ENCODE measurements at regions not wholly inside any gene's neighbourhood (a gene's known extent, or its start where the extent isn't known, plus 50 kb on each side); places are given as distances from the start of the nearest gene placed in this dataset.
"Not testable (repeated sequence)": the region's sequence is repeated elsewhere in the genome, so short reads cannot be mapped to it uniquely, and the experiment has no call there.

DNA sequence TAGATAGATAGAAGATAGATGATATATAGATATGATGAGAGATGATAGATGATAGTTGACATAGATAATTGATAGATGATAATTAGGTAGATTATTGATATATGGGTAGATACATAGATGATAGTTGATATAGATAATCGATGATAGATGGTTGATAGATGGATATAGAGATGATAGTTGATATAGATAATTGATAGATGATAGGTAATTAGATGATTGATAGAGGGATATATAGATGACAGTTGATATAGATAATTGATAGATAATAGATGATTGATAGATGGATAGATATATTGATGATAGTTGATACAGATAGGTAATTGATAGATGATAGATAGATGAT lies 72.3 kb downstream of the PRR15 start:
- ATAC-seq (ENCODE audit: low FRiP score in 2 of 2): no peak
- H3K27ac ChIP-seq: no peak overlapping the region
- TF ChIP-seq, protein P1, sequence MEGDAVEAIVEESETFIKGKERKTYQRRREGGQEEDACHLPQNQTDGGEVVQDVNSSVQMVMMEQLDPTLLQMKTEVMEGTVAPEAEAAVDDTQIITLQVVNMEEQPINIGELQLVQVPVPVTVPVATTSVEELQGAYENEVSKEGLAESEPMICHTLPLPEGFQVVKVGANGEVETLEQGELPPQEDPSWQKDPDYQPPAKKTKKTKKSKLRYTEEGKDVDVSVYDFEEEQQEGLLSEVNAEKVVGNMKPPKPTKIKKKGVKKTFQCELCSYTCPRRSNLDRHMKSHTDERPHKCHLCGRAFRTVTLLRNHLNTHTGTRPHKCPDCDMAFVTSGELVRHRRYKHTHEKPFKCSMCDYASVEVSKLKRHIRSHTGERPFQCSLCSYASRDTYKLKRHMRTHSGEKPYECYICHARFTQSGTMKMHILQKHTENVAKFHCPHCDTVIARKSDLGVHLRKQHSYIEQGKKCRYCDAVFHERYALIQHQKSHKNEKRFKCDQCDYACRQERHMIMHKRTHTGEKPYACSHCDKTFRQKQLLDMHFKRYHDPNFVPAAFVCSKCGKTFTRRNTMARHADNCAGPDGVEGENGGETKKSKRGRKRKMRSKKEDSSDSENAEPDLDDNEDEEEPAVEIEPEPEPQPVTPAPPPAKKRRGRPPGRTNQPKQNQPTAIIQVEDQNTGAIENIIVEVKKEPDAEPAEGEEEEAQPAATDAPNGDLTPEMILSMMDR (IDR thresholded peaks at IDR 0.05): no peak
- no peak for TF ChIP-seq POLR2AphosphoS5 (IDR thresholded peaks at IDR 0.05)
- no peak for TF ChIP-seq EP300 (IDR thresholded peaks at IDR 0.05)
- TF ChIP-seq POLR2A (IDR thresholded peaks at IDR 0.05): no peak
- no peak for DNase-seq
- no peak overlapping the region for H3K4me3 ChIP-seq
- no peaks in the 10 kb centered on the region for H3K27me3 ChIP-seq
- no peaks in the 10 kb centered on the region for H3K4me1 ChIP-seq
- no peaks in the 10 kb centered on the region for H3K36me3 ChIP-seq
- WGBS, 2 donors: 79 to 82% methylated on average over 1 of the region's 1 CpG
- no peaks in the 10 kb centered on the region for H3K9me3 ChIP-seq

DNA sequence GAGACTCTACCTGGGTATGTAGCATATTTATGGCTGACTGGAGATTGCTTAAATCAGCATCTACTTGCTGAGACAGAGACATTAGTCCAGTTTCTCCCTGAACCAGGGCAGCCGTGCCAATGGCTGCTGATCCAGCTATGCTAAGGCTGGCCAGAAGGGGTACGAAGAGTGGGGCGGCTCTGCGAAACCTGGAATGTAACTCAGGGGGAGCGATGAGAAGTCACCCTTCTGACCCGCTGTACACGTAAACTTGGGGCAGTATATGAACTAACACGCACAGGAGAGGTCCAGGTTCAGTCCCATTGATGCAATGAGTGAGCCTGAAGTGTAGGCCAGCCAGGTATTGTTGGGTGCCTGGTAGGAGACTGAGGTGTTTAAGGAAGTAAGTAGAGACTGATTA lies 73.7 kb downstream of the PRR15 start:
- H3K9me3 ChIP-seq: no peaks in the 10 kb centered on the region
- no peaks in the 10 kb centered on the region for H3K27me3 ChIP-seq
- no peak overlapping the region for H3K27ac ChIP-seq
- TF ChIP-seq POLR2A (IDR thresholded peaks at IDR 0.05) (no peak), EP300 (IDR thresholded peaks at IDR 0.05) (no peak), POLR2AphosphoS5 (IDR thresholded peaks at IDR 0.05) (no peak)
- TF ChIP-seq, protein P1 (IDR thresholded peaks at IDR 0.05): no peak
- DNase-seq (no peak), ATAC-seq (ENCODE audit: low FRiP score in 2 of 2) (no peak)
- no peaks in the 10 kb centered on the region for H3K36me3 ChIP-seq
- no peaks in the 10 kb centered on the region for H3K4me1 ChIP-seq
- 96 to 98% methylated on average over 8 of the region's 8 CpGs for WGBS, 2 donors
- H3K4me3 ChIP-seq: no peak overlapping the region

DNA sequence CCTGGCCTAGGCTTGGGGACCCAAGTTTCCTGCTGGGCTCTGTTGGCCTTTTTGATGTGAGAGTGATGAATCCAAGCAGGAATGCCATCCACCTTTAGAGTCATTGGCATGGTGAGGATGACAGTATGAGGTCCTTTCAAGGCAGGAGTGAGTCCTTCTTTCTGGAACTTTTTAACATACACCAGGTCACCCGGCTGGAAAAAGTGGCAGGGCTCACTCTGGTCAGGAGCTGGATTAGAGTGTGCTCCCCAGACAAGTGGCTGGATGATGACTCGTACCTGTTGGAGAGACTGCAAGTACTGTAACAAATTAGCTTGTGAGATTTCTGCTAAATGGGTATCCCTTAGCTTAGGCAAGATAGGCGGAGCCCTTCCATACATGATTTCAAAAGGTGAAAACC lies 75.2 kb downstream of the PRR15 start:
- not testable (repeated sequence) for H3K9me3 ChIP-seq; H3K4me3 ChIP-seq; H3K4me1 ChIP-seq; H3K27ac ChIP-seq; H3K36me3 ChIP-seq; ATAC-seq (ENCODE audit: low FRiP score in 2 of 2); DNase-seq; H3K27me3 ChIP-seq
- 87 to 92% methylated on average over 3 of the region's 3 CpGs for WGBS, 2 donors

DNA sequence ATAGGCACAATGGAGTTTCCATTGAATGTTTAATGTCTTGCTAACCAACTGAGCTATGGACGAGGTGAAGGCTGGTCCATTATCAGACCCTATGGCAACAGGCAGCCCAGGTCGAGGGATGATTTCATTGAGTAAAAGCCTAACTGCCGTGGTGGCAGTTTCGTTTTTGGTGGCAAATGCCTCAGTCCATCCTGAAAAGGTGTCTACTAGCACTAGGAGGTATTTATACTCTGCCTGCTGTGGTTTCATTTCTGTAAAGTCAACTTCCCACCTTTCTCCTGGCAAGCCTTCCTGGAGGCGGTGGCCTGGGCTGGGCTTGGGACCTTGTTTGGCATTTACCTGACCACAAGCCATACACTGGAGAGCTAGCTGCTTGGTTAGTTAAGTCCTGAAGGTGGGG lies 75.8 kb downstream of the PRR15 start:
- TF ChIP-seq POLR2AphosphoS5 (IDR thresholded peaks at IDR 0.05): no peak
- no peak for TF ChIP-seq EP300 (IDR thresholded peaks at IDR 0.05)
- no peak for TF ChIP-seq POLR2A (IDR thresholded peaks at IDR 0.05)
- TF ChIP-seq, protein P1 (IDR thresholded peaks at IDR 0.05): no peak
- Histone ChIP-seq H3K4me1 (no peaks in the 10 kb centered on the region), H3K4me3 (no peak overlapping the region), H3K27me3 (no peaks in the 10 kb centered on the region), H3K27ac (no peak overlapping the region), H3K9me3 (no peaks in the 10 kb centered on the region), H3K36me3 (no peaks in the 10 kb centered on the region)
- 92 to 100% methylated on average over 1 to 5 of the region's 5 CpGs for WGBS, 2 donors
- DNase-seq (no peak), ATAC-seq (ENCODE audit: low FRiP score in 2 of 2) (no peak)

GRCh38 chr7:29639886-29640595 lies 76.4 kb downstream of the PRR15 start:
- ATAC-seq (ENCODE audit: low FRiP score in 2 of 2): no peak

More at GRCh38 chr7:29639886-29640595, 76.4 kb downstream of the PRR15 start:
- H3K9me3 ChIP-seq: no peaks in the 10 kb centered on the region
- no peak overlapping the region for H3K27ac ChIP-seq
- TF ChIP-seq, protein P1 (IDR thresholded peaks at IDR 0.05): no peak
- TF ChIP-seq POLR2AphosphoS5 (IDR thresholded peaks at IDR 0.05) (no peak), POLR2A (IDR thresholded peaks at IDR 0.05) (no peak), EP300 (IDR thresholded peaks at IDR 0.05) (no peak)
- H3K27me3 ChIP-seq: no peaks in the 10 kb centered on the region
- WGBS, 2 donors: 76 to 91% methylated on average over 11 to 12 of the region's 12 CpGs
- no peaks in the 10 kb centered on the region for H3K36me3 ChIP-seq
- H3K4me1 ChIP-seq: no peaks in the 10 kb centered on the region
- DNase-seq: no peak
- no peak overlapping the region for H3K4me3 ChIP-seq
